GM12878 (cell line): ENCODE measurements at regions not wholly inside any gene's neighbourhood (a gene's known extent, or its start where the extent isn't known, plus 50 kb on each side); places are given as distances from the start of the nearest gene placed in this dataset.

Source experiments
- BHLHE40 ChIP-seq, 2 experiments: fragments of 450-650 bp in 1 of 2; IDR thresholded peaks; 2 replicates each; pipeline ENCODE4 v1.6.1; 2011 to 2017; ENCODE audit warnings: low read depth in 2 of 2, borderline replicate concordance in 1 of 2, improper control_type of control experiment in 1 of 2, low read length in 1 of 2, mild to moderate bottlenecking in 1 of 2
- BMI1 ChIP-seq: fragments of 450-650 bp; IDR thresholded peaks from 2 replicates; pipeline ENCODE4 v1.6.1; 2016; ENCODE audit warnings: mild to moderate bottlenecking, moderate library complexity, borderline replicate concordance
- CEBPB ChIP-seq, 2 experiments: fragments of 150-350 bp in 1 of 2; IDR thresholded peaks; 2 replicates each; pipeline ENCODE4 v1.6.1; 2012 to 2014; ENCODE audit warnings: low read depth in 2 of 2, low read length in 2 of 2, borderline replicate concordance in 1 of 2, inconsistent platforms in 1 of 2
- CREB1 ChIP-seq: IDR thresholded peaks from 2 replicates; pipeline ENCODE4 v1.6.1; 2012; ENCODE audit warnings: low read depth, mild to moderate bottlenecking, inconsistent platforms
- CTCF ChIP-seq, 3 experiments: IDR thresholded peaks in 2 of 3; conservative IDR thresholded peaks in 1 of 3; 2 replicates each; pipeline ENCODE4 v1.5.1; 2011; ENCODE audit warnings: low read depth in 3 of 3, low read length in 3 of 3, mild to moderate bottlenecking in 3 of 3, control low read depth in 2 of 3, moderate library complexity in 2 of 3, inconsistent platforms in 1 of 3, mixed read lengths in 1 of 3; ENCODE audit not compliant: control insufficient read depth in 2 of 3, insufficient read depth in 1 of 3; ENCODE audit errors: extremely low read depth in 1 of 3
- PAX5 ChIP-seq: IDR thresholded peaks from 2 replicates; pipeline ENCODE4 v1.6.1; 2011; ENCODE audit warnings: low read depth, low read length, borderline replicate concordance
- POLR2A ChIP-seq: IDR thresholded peaks from 2 replicates; pipeline ENCODE4 v1.6.1; 2011; ENCODE audit warnings: low read depth, mild to moderate bottlenecking, low read length
- POLR2AphosphoS5 ChIP-seq: IDR thresholded peaks from 2 replicates; pipeline ENCODE4 v1.6.1; 2011; ENCODE audit warnings: mild to moderate bottlenecking, low read length, inconsistent platforms
- RCOR1 ChIP-seq: conservative IDR thresholded peaks from 2 replicates; pipeline ENCODE4 v1.6.1; 2012; ENCODE audit warnings: low read depth, low read length, improper control_type of control experiment
- RELA ChIP-seq: fragments of 450-650 bp; IDR thresholded peaks from 2 replicates; pipeline ENCODE4 v1.8.0; 2014; ENCODE audit warnings: borderline replicate concordance; ENCODE audit not compliant: partially characterized antibody

DNA sequence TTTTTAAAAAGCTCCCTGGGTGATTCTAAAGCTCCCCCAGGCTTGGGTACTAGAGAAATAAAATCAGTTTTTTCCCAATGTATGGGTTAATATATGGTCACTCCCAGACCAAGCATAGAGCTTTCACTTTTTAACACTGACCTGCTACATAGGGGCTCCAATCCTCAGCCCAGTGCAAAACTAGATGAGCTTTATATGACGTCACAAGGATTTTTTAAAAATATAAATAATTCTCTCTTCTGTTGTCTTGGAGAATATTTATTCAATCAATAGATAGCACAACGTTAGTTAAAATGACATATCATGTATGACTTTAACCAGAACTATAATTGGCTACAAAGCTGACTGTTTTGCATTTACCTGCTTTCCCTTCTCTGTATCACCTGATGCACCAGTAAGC, 137.9 kb upstream of the TMCC3 start:
- TF ChIP-seq RCOR1 (no peak), PAX5 (no peak), POLR2AphosphoS5 (no peak), CEBPB (IDR thresholded peaks at IDR 0.05; ENCODE audit: borderline replicate concordance in 1 of 2, low read depth in 2 of 2, low read length in 2 of 2) (no peak), BMI1 (no peak), RELA (no peak), BHLHE40 (IDR thresholded peaks at IDR 0.05; ENCODE audit: borderline replicate concordance in 1 of 2, low read depth in 2 of 2, low read length in 1 of 2) (no peak), CTCF (IDR thresholded peaks at IDR 0.05 in 2 of 3, conservative IDR thresholded peaks at IDR 0.05 in 1 of 3; ENCODE audit: control insufficient read depth in 2 of 3, extremely low read depth in 1 of 3, insufficient read depth in 1 of 3, low read depth in 3 of 3, low read length in 3 of 3) (no peak), POLR2A (no peak), CREB1 (no peak)
